BE2C (cell line): ENCODE measurements at regions not wholly inside any gene's neighbourhood (a gene's known extent, or its start where the extent isn't known, plus 50 kb on each side); places are given as distances from the start of the nearest gene placed in this dataset.
"Not testable (repeated sequence)": the region's sequence is repeated elsewhere in the genome, so short reads cannot be mapped to it uniquely, and the experiment has no call there.

Source experiments
- DNase-seq: peaks from one replicate; pipeline ENCODE4 v3.0.0-alpha.2; 2020
- H3K27me3 ChIP-seq: fragments of 250-450 bp; sonication (Bioruptor Pico); 2 replicates; pipeline ENCODE4 v1.5.1; 2020; ENCODE audit warnings: mild to moderate bottlenecking
- H3K36me3 ChIP-seq: fragments of 250-450 bp; sonication (Bioruptor Pico); 2 replicates; pipeline ENCODE4 v1.5.1; 2020; ENCODE audit warnings: mild to moderate bottlenecking
- H3K4me1 ChIP-seq: fragments of 250-450 bp; sonication (Bioruptor Pico); 2 replicates; pipeline ENCODE4 v1.5.1; 2020
- H3K4me3 ChIP-seq: 2 replicates; pipeline ENCODE4 v1.5.1; 2011; ENCODE audit warnings: low read depth, low read length
- H3K9me3 ChIP-seq: fragments of 250-450 bp; sonication (Bioruptor Pico); 2 replicates; pipeline ENCODE4 v1.5.1; 2020
- CTCF ChIP-seq: IDR thresholded peaks from 2 replicates; pipeline ENCODE4 v1.5.1; 2012; ENCODE audit warnings: mild to moderate bottlenecking, low read depth, low read length

- Histone ChIP-seq H3K4me3 (no peak overlapping the region), H3K27me3 (no peaks in the 10 kb centered on the region), H3K36me3 (no peaks in the 10 kb centered on the region), H3K9me3 (no peaks in the 10 kb centered on the region), H3K4me1 (no peaks in the 10 kb centered on the region)
- TF ChIP-seq CTCF, result no peak
- no peak for DNase-seq
Measured at GRCh38 chr2:131584380-131584779, 56.7 kb downstream of the CCDC74A start.

GRCh38 chr2:131584940-131585339 is 57.3 kb downstream of the CCDC74A start:
- Histone ChIP-seq H3K36me3 (no peaks in the 10 kb centered on the region), H3K9me3 (no peaks in the 10 kb centered on the region), H3K27me3 (no peaks in the 10 kb centered on the region)

GRCh38 chr2:131588152-131588873 is 60.6 kb downstream of the CCDC74A start:
- TF ChIP-seq CTCF, result no peak
- DNase-seq, result no peak
- no peaks in the 10 kb centered on the region for H3K27me3 ChIP-seq
- H3K4me3 ChIP-seq, result no peak overlapping the region
- H3K36me3 ChIP-seq, result no peaks in the 10 kb centered on the region
- no peaks in the 10 kb centered on the region for H3K9me3 ChIP-seq
- no peaks in the 10 kb centered on the region for H3K4me1 ChIP-seq

More at GRCh38 chr2:131584940-131585339, 57.3 kb downstream of the CCDC74A start:
- no peak for TF ChIP-seq CTCF
- Histone ChIP-seq H3K4me1 (no peaks in the 10 kb centered on the region), H3K4me3 (no peak overlapping the region)
- no peak for DNase-seq

GRCh38 chr2:131589126-131589525 is 61.4 kb downstream of the CCDC74A start:
- not testable (repeated sequence) for H3K27me3 ChIP-seq, H3K36me3 ChIP-seq, H3K4me3 ChIP-seq, DNase-seq, H3K4me1 ChIP-seq, H3K9me3 ChIP-seq

GRCh38 chr2:131590366-131590765 is 62.7 kb downstream of the CCDC74A start:
- no peak for TF ChIP-seq CTCF

GRCh38 chr2:131590896-131591295 is 63.2 kb downstream of the CCDC74A start:
- no peaks in the 10 kb centered on the region for H3K36me3 ChIP-seq
- no peaks in the 10 kb centered on the region for H3K27me3 ChIP-seq
- no peak for TF ChIP-seq CTCF

More at GRCh38 chr2:131590366-131590765, 62.7 kb downstream of the CCDC74A start:
- Histone ChIP-seq H3K27me3 (no peaks in the 10 kb centered on the region), H3K36me3 (no peaks in the 10 kb centered on the region), H3K4me1 (no peaks in the 10 kb centered on the region), H3K4me3 (no peak overlapping the region), H3K9me3 (no peaks in the 10 kb centered on the region)
- no peak for DNase-seq

GRCh38 chr2:131596561-131596960 is 68.9 kb downstream of the CCDC74A start:
- not testable (repeated sequence) for H3K27me3 ChIP-seq, H3K36me3 ChIP-seq, DNase-seq

More at GRCh38 chr2:131590896-131591295, 63.2 kb downstream of the CCDC74A start:
- Histone ChIP-seq H3K4me3 (no peak overlapping the region), H3K4me1 (no peaks in the 10 kb centered on the region), H3K9me3 (no peaks in the 10 kb centered on the region)
- no peak for DNase-seq

GRCh38 chr2:131602444-131602843 is 74.8 kb downstream of the CCDC74A start:
- H3K27me3 ChIP-seq, H3K4me1 ChIP-seq, H3K4me3 ChIP-seq, H3K36me3 ChIP-seq, H3K9me3 ChIP-seq, DNase-seq: not testable (repeated sequence)

More at GRCh38 chr2:131596561-131596960, 68.9 kb downstream of the CCDC74A start:
- not testable (repeated sequence) for H3K4me1 ChIP-seq, H3K9me3 ChIP-seq, H3K4me3 ChIP-seq

- DNase-seq, H3K4me3 ChIP-seq, H3K36me3 ChIP-seq, H3K4me1 ChIP-seq, H3K9me3 ChIP-seq, H3K27me3 ChIP-seq: not testable (repeated sequence)
Measured at GRCh38 chr2:131604652-131605051, 77.0 kb downstream of the CCDC74A start.

GRCh38 chr2:131606366-131606765 is 78.7 kb downstream of the CCDC74A start:
- H3K9me3 ChIP-seq, H3K36me3 ChIP-seq, DNase-seq, H3K4me1 ChIP-seq, H3K4me3 ChIP-seq, H3K27me3 ChIP-seq: not testable (repeated sequence)

- H3K9me3 ChIP-seq, H3K27me3 ChIP-seq, H3K36me3 ChIP-seq, DNase-seq, H3K4me1 ChIP-seq, H3K4me3 ChIP-seq: not testable (repeated sequence)
Measured at GRCh38 chr2:131607056-131607455, 79.4 kb downstream of the CCDC74A start.
